Ovary (tissue), 3 donors: ENCODE measurements at regions not wholly inside any gene's neighbourhood (a gene's known extent, or its start where the extent isn't known, plus 50 kb on each side); places are given as distances from the start of the nearest gene placed in this dataset.

ENCODE experiments used
- EP300 ChIP-seq: sonication (generic); formaldehyde crosslinking; IDR thresholded peaks from one replicate; pipeline ENCODE4 v1.6.1; 2017; ENCODE audit warnings: antibody characterized with exemption
- POLR2A ChIP-seq: fragments of 450-650 bp; IDR thresholded peaks from one replicate; pipeline ENCODE4 v1.6.1; 2017; ENCODE audit warnings: antibody characterized with exemption, mild to moderate bottlenecking, moderate library complexity
- TF ChIP-seq, protein P1 (sequence below), 3 donors: fragments of 450-650 bp in 2 of 3; fragments of 200-600 bp in 1 of 3; IDR thresholded peaks; one replicate each; pipeline versions ENCODE4 v1.5.1 to v1.8.0; 2016 to 2022; ENCODE audit warnings: antibody characterized with exemption in 3 of 3, mild to moderate bottlenecking in 1 of 3
- donor health status: DM: no; HTN: no; CAD: no.

- TF ChIP-seq, protein P1, sequence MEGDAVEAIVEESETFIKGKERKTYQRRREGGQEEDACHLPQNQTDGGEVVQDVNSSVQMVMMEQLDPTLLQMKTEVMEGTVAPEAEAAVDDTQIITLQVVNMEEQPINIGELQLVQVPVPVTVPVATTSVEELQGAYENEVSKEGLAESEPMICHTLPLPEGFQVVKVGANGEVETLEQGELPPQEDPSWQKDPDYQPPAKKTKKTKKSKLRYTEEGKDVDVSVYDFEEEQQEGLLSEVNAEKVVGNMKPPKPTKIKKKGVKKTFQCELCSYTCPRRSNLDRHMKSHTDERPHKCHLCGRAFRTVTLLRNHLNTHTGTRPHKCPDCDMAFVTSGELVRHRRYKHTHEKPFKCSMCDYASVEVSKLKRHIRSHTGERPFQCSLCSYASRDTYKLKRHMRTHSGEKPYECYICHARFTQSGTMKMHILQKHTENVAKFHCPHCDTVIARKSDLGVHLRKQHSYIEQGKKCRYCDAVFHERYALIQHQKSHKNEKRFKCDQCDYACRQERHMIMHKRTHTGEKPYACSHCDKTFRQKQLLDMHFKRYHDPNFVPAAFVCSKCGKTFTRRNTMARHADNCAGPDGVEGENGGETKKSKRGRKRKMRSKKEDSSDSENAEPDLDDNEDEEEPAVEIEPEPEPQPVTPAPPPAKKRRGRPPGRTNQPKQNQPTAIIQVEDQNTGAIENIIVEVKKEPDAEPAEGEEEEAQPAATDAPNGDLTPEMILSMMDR (IDR thresholded peaks at IDR 0.05): no peak
- TF ChIP-seq POLR2A: no peak
- no peak for TF ChIP-seq EP300
Observed at GRCh38 chr10:114876169-114876568, 54.6 kb downstream of the FHIP2A start.
